K562 (cell line): ENCODE measurements at regions not wholly inside any gene's neighbourhood (a gene's known extent, or its start where the extent isn't known, plus 50 kb on each side); places are given as distances from the start of the nearest gene placed in this dataset.

Source experiments
- ATAC-seq: fragments of 200-7000 bp; cut with Tn5 transposase; 3 replicates; pipeline ENCODE4 v1.9.1; 2020; ENCODE audit warnings: moderate library complexity
- BruUV-seq: library from RNA; stranded (reverse); fragments of 400-500 nt; replicated peaks from 2 replicates; lab custom pipeline; 2021; lab: Mats Ljungman, UMichigan
- CTCF ChIA-PET: fragments of 300-600 bp; formaldehyde crosslinking; extraction: SDS; loops from one replicate; lab custom pipeline; 2021; ENCODE audit warnings: low intra/inter-chr PET ratio; lab: Yijun Ruan, JAX
- POLR2A ChIA-PET: fragments of 300-600, 350-650 bp; sonication (Branson Sonifier 250); formaldehyde crosslinking; extraction: SDS; loops from one replicate; lab custom pipeline; 2021; ENCODE audit warnings: antibody characterized with exemption, inconsistent platforms; lab: Yijun Ruan, JAX
- DNase-seq, 4 experiments: peaks; one replicate each; pipeline versions ENCODE4 v3.0.0 to v3.0.0-alpha.2; 2011 to 2018; ENCODE audit warnings: low spot score in 3 of 4, mixed read lengths in 3 of 4; ENCODE audit errors: extremely low read depth in 1 of 4
- FAIRE-seq: peaks from 2 replicates; lab custom pipeline; 2011; peaks lifted over from hg19 to GRCh38; lab: Jason Lieb, UNC
- H2AFZ ChIP-seq: 2 replicates; pipeline ENCODE4 v1.6.0; 2011; ENCODE audit warnings: low read depth, low read length, control low read depth, inconsistent platforms
- H3K27ac ChIP-seq: fragments of 200-600 bp; 3 replicates; pipeline ENCODE4 v1.8.0; 2011; ENCODE audit warnings: low read depth, mild to moderate bottlenecking, control low read depth, inconsistent platforms, low read length, moderate library complexity, mixed read lengths; ENCODE audit errors: extremely low read depth
- H3K27me3 ChIP-seq, 2 experiments: fragments of 300-600 bp in 1 of 2; 2 replicates in 1 of 2; 3 replicates in 1 of 2; pipeline versions ENCODE4 v1.6.0 to v1.8.0; 2011; ENCODE audit warnings: inconsistent platforms in 2 of 2, low read length in 2 of 2, mild to moderate bottlenecking in 1 of 2, mixed read lengths in 1 of 2, moderate library complexity in 1 of 2; ENCODE audit not compliant: control insufficient read depth in 2 of 2, insufficient read depth in 2 of 2
- H3K36me3 ChIP-seq: fragments of 300-600 bp; 3 replicates; pipeline ENCODE4 v1.8.0; 2011; ENCODE audit warnings: mild to moderate bottlenecking, low read length, inconsistent platforms; ENCODE audit not compliant: control insufficient read depth, insufficient read depth
- H3K4me1 ChIP-seq, 2 experiments: fragments of 200-600 bp in 1 of 2; replicated peaks in 1 of 2; 2 replicates in 1 of 2; 3 replicates in 1 of 2; pipeline versions ENCODE4 v1.5.1 to v1.8.0; 2011; ENCODE audit warnings: inconsistent platforms in 2 of 2, low read length in 2 of 2, mild to moderate bottlenecking in 1 of 2, mixed read lengths in 1 of 2, moderate library complexity in 1 of 2; ENCODE audit not compliant: control insufficient read depth in 2 of 2, insufficient read depth in 2 of 2
- H3K4me2 ChIP-seq: 2 replicates; pipeline ENCODE4 v1.6.1; 2011; ENCODE audit warnings: low read length, control low read depth, inconsistent platforms, mixed read lengths; ENCODE audit not compliant: insufficient read depth
- H3K4me3 ChIP-seq: fragments of 200-600 bp; sonication (generic), shearing (Covaris generic); 2 replicates; pipeline ENCODE4 v1.5.1; 2016; ENCODE audit warnings: control low read depth, inconsistent platforms
- H3K79me2 ChIP-seq: fragments of 200-600 bp; 3 replicates; pipeline ENCODE4 v1.8.0; 2011; ENCODE audit warnings: low read length, inconsistent platforms; ENCODE audit not compliant: control insufficient read depth, insufficient read depth
- H3K9ac ChIP-seq, 2 experiments: 2 replicates each; pipeline versions ENCODE4 v1.6.0 to v1.6.1; 2011; ENCODE audit warnings: low read depth in 2 of 2, low read length in 2 of 2, control low read depth in 1 of 2, inconsistent platforms in 1 of 2, mild to moderate bottlenecking in 1 of 2, mixed read lengths in 1 of 2; ENCODE audit not compliant: insufficient read depth in 1 of 2
- H3K9me1 ChIP-seq: one replicate; pipeline ENCODE4 v1.6.0; 2011; ENCODE audit warnings: inconsistent platforms, mild to moderate bottlenecking, low read length, moderate library complexity; ENCODE audit not compliant: control insufficient read depth, insufficient read depth
- H3K9me3 ChIP-seq: replicated peaks from 2 replicates; pipeline ENCODE4 v1.5.1; 2011; ENCODE audit warnings: low read depth, low read length, inconsistent platforms; ENCODE audit not compliant: control insufficient read depth, insufficient read depth
- H4K20me1 ChIP-seq: replicated peaks from 2 replicates; pipeline ENCODE4 v1.6.1; 2011; ENCODE audit warnings: low read length, inconsistent platforms, mixed read lengths; ENCODE audit not compliant: control insufficient read depth, insufficient read depth
- E2F1 ChIP-seq: sonication (generic); formaldehyde crosslinking; IDR thresholded peaks from 2 replicates; pipeline ENCODE4 v1.8.1; 2023; ENCODE audit warnings: mild to moderate bottlenecking, missing genetic modification reagents, moderate library complexity
- E4F1 ChIP-seq: fragments of 250-450 bp; sonication (Bioruptor Pico); IDR thresholded peaks from 2 replicates; pipeline ENCODE4 v1.5.0; 2021; ENCODE audit warnings: mild to moderate bottlenecking, borderline replicate concordance
- ETV5 ChIP-seq: sonication (generic); formaldehyde crosslinking; IDR thresholded peaks from 2 replicates; pipeline ENCODE4 v1.4.0; 2020; ENCODE audit warnings: low read depth, mild to moderate bottlenecking, missing genetic modification reagents
- FOXK2 ChIP-seq, 2 experiments: fragments of 450-650 bp; IDR thresholded peaks in 1 of 2; conservative IDR thresholded peaks in 1 of 2; 2 replicates each; pipeline ENCODE4 v1.6.1; 2016; ENCODE audit warnings: low read depth in 2 of 2, mild to moderate bottlenecking in 1 of 2
- HDAC8 ChIP-seq: fragments of 450-650 bp; IDR thresholded peaks from 2 replicates; pipeline ENCODE4 v1.6.1; 2016; ENCODE audit warnings: mild to moderate bottlenecking, missing genetic modification characterization, moderate library complexity, missing compliant biosample characterization
- ILK ChIP-seq: fragments of 450-650 bp; IDR thresholded peaks from 2 replicates; pipeline ENCODE4 v1.6.1; 2016; ENCODE audit warnings: missing genetic modification characterization, low read depth, mild to moderate bottlenecking, missing compliant biosample characterization, moderate library complexity, borderline replicate concordance
- KLF16 ChIP-seq: IDR thresholded peaks from 2 replicates; pipeline ENCODE4 v1.6.1; 2016; ENCODE audit warnings: antibody characterized with exemption
- LCOR ChIP-seq: sonication (generic); formaldehyde crosslinking; IDR thresholded peaks from 2 replicates; pipeline ENCODE4 v1.8.0; 2022; ENCODE audit warnings: mild to moderate bottlenecking, missing genetic modification reagents
- NFYB ChIP-seq: IDR thresholded peaks from 2 replicates; pipeline ENCODE4 v1.6.1; 2011; ENCODE audit warnings: mild to moderate bottlenecking, moderate library complexity; ENCODE audit not compliant: insufficient read length; ENCODE audit errors: extremely low read depth
- PRPF4 ChIP-seq: fragments of 200-400 bp; formaldehyde crosslinking; IDR thresholded peaks from one replicate; pipeline ENCODE4 v1.6.1; 2017; ENCODE audit warnings: low read length, low read depth, mild to moderate bottlenecking; ENCODE audit not compliant: insufficient read depth, poor library complexity, severe bottlenecking
- TCF7 ChIP-seq: sonication (generic); IDR thresholded peaks from 2 replicates; pipeline ENCODE4 v1.6.1; 2016; ENCODE audit warnings: antibody characterized with exemption, borderline replicate concordance
- ZNF217 ChIP-seq: sonication (generic); formaldehyde crosslinking; IDR thresholded peaks from 2 replicates; pipeline ENCODE4 v1.8.0; 2022; ENCODE audit warnings: mild to moderate bottlenecking, missing genetic modification reagents
- ZNF324 ChIP-seq: fragments of 250-450 bp; sonication (Bioruptor Pico); IDR thresholded peaks from 2 replicates; pipeline ENCODE4 v1.4.0; 2020; ENCODE audit warnings: mild to moderate bottlenecking
- ZNF354B ChIP-seq: fragments of 250-450 bp; sonication (Bioruptor Pico); IDR thresholded peaks from 2 replicates; pipeline ENCODE4 v1.4.0; 2020
- WGBS: fragments of 100-300 bp; shearing (Covaris generic); methylation state at CpG from one replicate; pipeline ENCODE4 v1.1.6; 2016; ENCODE audit warnings: low coverage, mixed read lengths; ENCODE audit not compliant: insufficient coverage; ENCODE audit errors: missing lambda C conversion rate; 5-methylcytosine and 5-hydroxymethylcytosine counted together
- in situ Hi-C: fragments of 300-500 bp; cut with MboI; formaldehyde crosslinking; loops from 4 replicates; pipeline ENCODE4 v1.15.0; 2018; ENCODE audit warnings: inconsistent platforms, mixed read lengths
- intact Hi-C: fragments of 100-400 bp; cut with micrococcal nuclease; formaldehyde crosslinking; loops from 2 replicates; pipeline ENCODE4 v1.14.2; 2022
- TF ChIP-seq, protein P1 (sequence below), 2 experiments: fragments of 200-800 bp in 1 of 2; sonication (Bioruptor generic) in 1 of 2; sonication (generic) in 1 of 2; formaldehyde crosslinking in 1 of 2; IDR thresholded peaks in 1 of 2; conservative IDR thresholded peaks in 1 of 2; 2 replicates each; pipeline versions ENCODE4 v1.5.0 to v1.6.1; 2016 to 2020; ENCODE audit warnings: missing compliant biosample characterization in 1 of 2, missing genetic modification characterization in 1 of 2, missing genetic modification reagents in 1 of 2

- in situ Hi-C loops (no loop called here), intact Hi-C loops (no loop called here)
- no peak for TF ChIP-seq LCOR
- no peak for TF ChIP-seq FOXK2 (conservative IDR thresholded peaks at IDR 0.05 in 1 of 2, IDR thresholded peaks at IDR 0.05 in 1 of 2; ENCODE audit: low read depth in 2 of 2)
- no peak for TF ChIP-seq HDAC8 (tag)
- no peak for TF ChIP-seq TCF7
- TF ChIP-seq NFYB = no peak
- TF ChIP-seq ZNF217 = no peak
- no peak for TF ChIP-seq ETV5 (CRISPR knock-in tag)
- TF ChIP-seq, protein P1, sequence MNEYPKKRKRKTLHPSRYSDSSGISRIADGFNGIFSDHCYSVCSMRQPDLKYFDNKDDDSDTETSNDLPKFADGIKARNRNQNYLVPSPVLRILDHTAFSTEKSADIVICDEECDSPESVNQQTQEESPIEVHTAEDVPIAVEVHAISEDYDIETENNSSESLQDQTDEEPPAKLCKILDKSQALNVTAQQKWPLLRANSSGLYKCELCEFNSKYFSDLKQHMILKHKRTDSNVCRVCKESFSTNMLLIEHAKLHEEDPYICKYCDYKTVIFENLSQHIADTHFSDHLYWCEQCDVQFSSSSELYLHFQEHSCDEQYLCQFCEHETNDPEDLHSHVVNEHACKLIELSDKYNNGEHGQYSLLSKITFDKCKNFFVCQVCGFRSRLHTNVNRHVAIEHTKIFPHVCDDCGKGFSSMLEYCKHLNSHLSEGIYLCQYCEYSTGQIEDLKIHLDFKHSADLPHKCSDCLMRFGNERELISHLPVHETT (CRISPR knock-in tag; conservative IDR thresholded peaks at IDR 0.05 in 1 of 2, IDR thresholded peaks at IDR 0.05 in 1 of 2) = no peak
- no peak for TF ChIP-seq E4F1
- no peak for TF ChIP-seq ZNF324 (CRISPR knock-in tag)
- no peak for TF ChIP-seq ILK (tag)
- TF ChIP-seq KLF16 = no peak
- no peak for TF ChIP-seq ZNF354B
- no peak for TF ChIP-seq E2F1 (CRISPR knock-in tag)
- TF ChIP-seq PRPF4 = no peak
- no peak overlapping the region for H3K9ac ChIP-seq
- FAIRE-seq (no peak), ATAC-seq (no peak), DNase-seq (no peak)
- no peaks in the 10 kb centered on the region for H3K9me3 ChIP-seq
- no peaks in the 10 kb centered on the region for H4K20me1 ChIP-seq
- BruUV-seq = no TSS peak
- ChIA-PET POLR2A (no interaction called here), CTCF (no interaction called here)
- H3K36me3 ChIP-seq = no peaks in the 10 kb centered on the region
- H3K79me2 ChIP-seq = no peaks in the 10 kb centered on the region
- H3K4me3 ChIP-seq = no peak overlapping the region
- H3K27ac ChIP-seq = no peak overlapping the region
- no peaks in the 10 kb centered on the region for H3K4me1 ChIP-seq
- WGBS = 3% methylated on average over 7 of the region's 10 CpGs
- H3K9me1 ChIP-seq = no peaks in the 10 kb centered on the region
- H3K4me2 ChIP-seq = no peak overlapping the region
- H3K27me3 ChIP-seq = peaks cover 0 to 28% of the 10 kb centered on the region in 2 experiments; a peak in 2 of 5 replicates
- no peak overlapping the region for H2AFZ ChIP-seq
Observed at GRCh38 chr10:130361351-130362105, 225.3 kb downstream of the GLRX3 start.
